DND-41 (cell line): ENCODE measurements at regions not wholly inside any gene's neighbourhood (a gene's known extent, or its start where the extent isn't known, plus 50 kb on each side); places are given as distances from the start of the nearest gene placed in this dataset.

Experiments used
- ATAC-seq: fragments of 200-7000 bp; cut with Tn5 transposase; 3 replicates; pipeline ENCODE4 v1.9.1; 2021; ENCODE audit warnings: low read depth; ENCODE audit not compliant: insufficient read depth
- DNase-seq: peaks from one replicate; pipeline ENCODE4 v3.0.0-alpha.2; 2020
- H2AFZ ChIP-seq: 2 replicates; pipeline ENCODE4 v1.6.0; 2012; ENCODE audit warnings: low read depth, low read length
- H3K27ac ChIP-seq: 2 replicates; pipeline ENCODE4 v1.5.1; 2012; ENCODE audit warnings: low read length, inconsistent platforms
- H3K27me3 ChIP-seq: fragments of 200-600 bp; sonication (generic); 2 replicates; pipeline ENCODE4 v1.6.0; 2012; ENCODE audit warnings: low read length, mild to moderate bottlenecking, inconsistent platforms; ENCODE audit not compliant: insufficient read depth, poor library complexity
- H3K36me3 ChIP-seq: 2 replicates; pipeline ENCODE4 v1.5.1; 2012; ENCODE audit warnings: low read length, inconsistent platforms; ENCODE audit not compliant: insufficient read depth
- H3K4me1 ChIP-seq: 2 replicates; pipeline ENCODE4 v1.5.1; 2012; ENCODE audit warnings: mild to moderate bottlenecking, low read length; ENCODE audit not compliant: insufficient read depth
- H3K4me2 ChIP-seq: 2 replicates; pipeline ENCODE4 v1.6.0; 2012; ENCODE audit warnings: mild to moderate bottlenecking, moderate library complexity, low read length, inconsistent platforms; ENCODE audit not compliant: insufficient read depth
- H3K4me3 ChIP-seq, 2 experiments: fragments of 200-600 bp in 1 of 2; shearing (Covaris generic) in 1 of 2; 2 replicates each; pipeline ENCODE4 v1.5.1; 2012 to 2016; ENCODE audit warnings: inconsistent platforms in 2 of 2, low read length in 2 of 2, mild to moderate bottlenecking in 2 of 2, low read depth in 1 of 2, moderate library complexity in 1 of 2
- H3K79me2 ChIP-seq: 2 replicates; pipeline ENCODE4 v1.6.0; 2012; ENCODE audit warnings: low read length, inconsistent platforms; ENCODE audit not compliant: insufficient read depth
- H3K9ac ChIP-seq: 2 replicates; pipeline ENCODE4 v1.6.0; 2012; ENCODE audit warnings: low read depth, mild to moderate bottlenecking, inconsistent platforms, low read length, moderate library complexity
- H3K9me3 ChIP-seq: 2 replicates; pipeline ENCODE4 v1.5.1; 2012; ENCODE audit warnings: low read length, moderate library complexity, mild to moderate bottlenecking, inconsistent platforms; ENCODE audit not compliant: insufficient read depth, severe bottlenecking
- H4K20me1 ChIP-seq: 2 replicates; pipeline ENCODE4 v1.6.0; 2012; ENCODE audit warnings: low read length; ENCODE audit not compliant: insufficient read depth
- CTCF ChIP-seq: IDR thresholded peaks from 2 replicates; pipeline ENCODE4 v1.5.1; 2012; ENCODE audit warnings: borderline replicate concordance, low read length, moderate library complexity, mild to moderate bottlenecking; ENCODE audit not compliant: poor library complexity, severe bottlenecking; ENCODE audit errors: extremely low read depth
- EZH2 ChIP-seq: IDR thresholded peaks from 3 replicates; pipeline ENCODE4 v1.6.1; 2012; ENCODE audit warnings: borderline replicate concordance, low read depth, mild to moderate bottlenecking, moderate library complexity, low read length, inconsistent platforms; ENCODE audit not compliant: severe bottlenecking

GRCh38 chr20:24411003-24411833 is 58.2 kb upstream of the SYNDIG1 start:
- H3K4me1 ChIP-seq = peaks cover 18% of the 10 kb centered on the region
- no peaks in the 10 kb centered on the region for H3K79me2 ChIP-seq
- ATAC-seq = no peak

GRCh38 chr20:24407151-24407550 is 62.3 kb upstream of the SYNDIG1 start:
- H3K9me3 ChIP-seq = no peaks in the 10 kb centered on the region
- TF ChIP-seq CTCF (no peak), EZH2 (no peak)
- no peak for DNase-seq
- H3K4me3 ChIP-seq = no peak overlapping the region
- no peak overlapping the region for H3K9ac ChIP-seq
- peaks cover 23% of the 10 kb centered on the region for H3K4me1 ChIP-seq
- H3K4me2 ChIP-seq = no peak overlapping the region
- peak overlapping the region; percentile 14; the same call in 1 of the 2 replicates for H2AFZ ChIP-seq
- H3K27ac ChIP-seq = peak overlapping the region; percentile 37
- H3K36me3 ChIP-seq = no peaks in the 10 kb centered on the region
- no peaks in the 10 kb centered on the region for H3K79me2 ChIP-seq
- no peaks in the 10 kb centered on the region for H3K27me3 ChIP-seq
- ATAC-seq = no peak
- no peaks in the 10 kb centered on the region for H4K20me1 ChIP-seq

More at GRCh38 chr20:24411003-24411833, 58.2 kb upstream of the SYNDIG1 start:
- no peaks in the 10 kb centered on the region for H4K20me1 ChIP-seq
- no peak for DNase-seq
- H3K9ac ChIP-seq = no peak overlapping the region
- no peak overlapping the region for H3K27ac ChIP-seq
- H3K4me3 ChIP-seq = no peak overlapping the region
- H3K36me3 ChIP-seq = no peaks in the 10 kb centered on the region
- H2AFZ ChIP-seq = no peak overlapping the region
- H3K27me3 ChIP-seq = no peaks in the 10 kb centered on the region
- no peak for TF ChIP-seq CTCF
- TF ChIP-seq EZH2 = no peak
- no peak overlapping the region for H3K4me2 ChIP-seq
- peaks cover 19% of the 10 kb centered on the region for H3K9me3 ChIP-seq

GRCh38 chr20:24406750-24407149 is 62.7 kb upstream of the SYNDIG1 start:
- ATAC-seq = peak; percentile 87
- no peaks in the 10 kb centered on the region for H3K79me2 ChIP-seq

More at GRCh38 chr20:24406750-24407149, 62.7 kb upstream of the SYNDIG1 start:
- peak overlapping the region; percentile 37 for H3K27ac ChIP-seq
- H3K4me1 ChIP-seq = peaks cover 23% of the 10 kb centered on the region
- H3K27me3 ChIP-seq = no peaks in the 10 kb centered on the region
- H3K4me3 ChIP-seq = no peak overlapping the region
- TF ChIP-seq EZH2 (no peak), CTCF (no peak)
- peak; percentile 33 for DNase-seq
- no peaks in the 10 kb centered on the region for H3K9me3 ChIP-seq
- H4K20me1 ChIP-seq = no peaks in the 10 kb centered on the region
- no peak overlapping the region for H3K9ac ChIP-seq
- H3K36me3 ChIP-seq = no peaks in the 10 kb centered on the region
- no peak overlapping the region for H3K4me2 ChIP-seq
- peak overlapping the region; percentile 14 for H2AFZ ChIP-seq
